LNCaP clone FGC (cell line): ENCODE measurements at regions not wholly inside any gene's neighbourhood (a gene's known extent, or its start where the extent isn't known, plus 50 kb on each side); places are given as distances from the start of the nearest gene placed in this dataset.

Experiments
- DNase-seq: peaks from one replicate; pipeline ENCODE4 v3.0.0-alpha.2; 2011; ENCODE audit warnings: low read depth
- H3K4me3 ChIP-seq: 2 replicates; pipeline ENCODE4 v1.5.1; 2011; ENCODE audit warnings: mild to moderate bottlenecking, low read depth, low read length, control low read depth
- TF ChIP-seq, protein P1 (sequence below): IDR thresholded peaks from 2 replicates; pipeline ENCODE4 v1.5.1; 2012; ENCODE audit warnings: mild to moderate bottlenecking; ENCODE audit not compliant: control insufficient read depth, insufficient read depth; ENCODE audit errors: extremely low read depth

DNA sequence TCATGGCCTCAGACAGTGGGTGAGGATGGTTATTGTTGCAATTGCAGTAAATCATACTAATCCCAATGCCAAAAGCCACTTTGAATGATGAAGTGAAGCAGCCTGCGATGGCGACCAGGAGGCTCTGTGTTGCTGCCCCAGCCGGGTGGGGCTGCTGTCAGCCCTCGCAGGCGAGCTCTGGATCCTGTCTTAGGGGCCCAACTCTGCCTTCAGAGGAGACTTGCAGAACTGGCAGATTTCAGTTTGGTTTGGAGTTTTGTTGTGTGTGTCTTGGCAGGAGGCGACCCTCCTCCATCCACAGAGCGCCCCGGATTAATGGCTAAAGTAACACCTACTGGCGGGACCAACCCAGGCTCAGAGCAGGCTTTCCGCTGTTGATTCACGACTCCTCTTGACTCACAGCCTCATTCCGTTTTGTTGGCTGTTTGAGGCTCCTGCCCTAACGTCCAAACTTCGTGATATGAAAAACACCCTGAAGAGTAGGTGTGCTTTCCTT lies 67.9 kb upstream of the BMPER start:
- TF ChIP-seq, protein P1, sequence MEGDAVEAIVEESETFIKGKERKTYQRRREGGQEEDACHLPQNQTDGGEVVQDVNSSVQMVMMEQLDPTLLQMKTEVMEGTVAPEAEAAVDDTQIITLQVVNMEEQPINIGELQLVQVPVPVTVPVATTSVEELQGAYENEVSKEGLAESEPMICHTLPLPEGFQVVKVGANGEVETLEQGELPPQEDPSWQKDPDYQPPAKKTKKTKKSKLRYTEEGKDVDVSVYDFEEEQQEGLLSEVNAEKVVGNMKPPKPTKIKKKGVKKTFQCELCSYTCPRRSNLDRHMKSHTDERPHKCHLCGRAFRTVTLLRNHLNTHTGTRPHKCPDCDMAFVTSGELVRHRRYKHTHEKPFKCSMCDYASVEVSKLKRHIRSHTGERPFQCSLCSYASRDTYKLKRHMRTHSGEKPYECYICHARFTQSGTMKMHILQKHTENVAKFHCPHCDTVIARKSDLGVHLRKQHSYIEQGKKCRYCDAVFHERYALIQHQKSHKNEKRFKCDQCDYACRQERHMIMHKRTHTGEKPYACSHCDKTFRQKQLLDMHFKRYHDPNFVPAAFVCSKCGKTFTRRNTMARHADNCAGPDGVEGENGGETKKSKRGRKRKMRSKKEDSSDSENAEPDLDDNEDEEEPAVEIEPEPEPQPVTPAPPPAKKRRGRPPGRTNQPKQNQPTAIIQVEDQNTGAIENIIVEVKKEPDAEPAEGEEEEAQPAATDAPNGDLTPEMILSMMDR: no peak
- DNase-seq: no peak
- H3K4me3 ChIP-seq: no peak overlapping the region

DNA sequence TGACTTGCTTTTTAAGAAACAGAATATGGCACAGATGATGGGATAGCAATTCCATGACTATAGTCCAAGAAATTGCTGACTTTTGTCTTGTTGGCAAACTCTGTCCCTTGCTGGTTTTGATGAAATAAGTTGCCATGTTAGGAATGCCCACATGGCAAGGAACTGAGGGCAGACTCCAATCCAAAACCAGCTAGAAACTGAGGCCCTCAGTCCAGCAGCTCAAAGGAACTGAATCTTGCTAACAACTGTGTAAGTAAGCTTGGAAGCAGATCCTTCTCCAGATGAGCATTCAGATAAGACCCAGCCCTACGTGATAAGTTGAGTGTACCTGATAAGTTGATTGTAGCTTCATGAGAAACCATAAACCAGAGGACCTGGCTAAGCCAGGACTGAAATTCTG lies 64.3 kb upstream of the BMPER start:
- no peak for DNase-seq
- TF ChIP-seq, protein P1: no peak

DNA sequence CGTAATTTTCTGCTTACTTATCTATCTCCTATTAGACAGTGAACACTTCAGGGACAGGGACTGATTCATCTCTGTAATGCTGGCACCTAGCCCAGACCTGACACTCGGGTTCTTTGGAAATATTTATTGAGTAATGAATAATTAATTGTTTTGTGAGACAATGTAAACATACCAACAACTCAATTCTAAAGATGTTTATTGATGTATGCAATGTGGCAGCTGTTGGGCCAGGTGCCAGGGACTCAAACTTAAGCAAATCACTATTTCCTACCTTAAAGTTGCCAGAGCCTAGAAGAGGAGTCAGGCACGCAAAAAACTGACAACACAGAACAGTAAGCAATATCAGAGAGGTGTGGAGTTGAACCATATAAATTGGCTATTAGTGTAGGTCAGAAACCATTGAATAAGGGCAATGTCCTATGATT lies 63.6 kb upstream of the BMPER start:
- H3K4me3 ChIP-seq: no peak overlapping the region
- no peak for DNase-seq
- TF ChIP-seq, protein P1: no peak

More for the DNA sequence above, 64.3 kb upstream of the BMPER start:
- no peak overlapping the region for H3K4me3 ChIP-seq

DNA sequence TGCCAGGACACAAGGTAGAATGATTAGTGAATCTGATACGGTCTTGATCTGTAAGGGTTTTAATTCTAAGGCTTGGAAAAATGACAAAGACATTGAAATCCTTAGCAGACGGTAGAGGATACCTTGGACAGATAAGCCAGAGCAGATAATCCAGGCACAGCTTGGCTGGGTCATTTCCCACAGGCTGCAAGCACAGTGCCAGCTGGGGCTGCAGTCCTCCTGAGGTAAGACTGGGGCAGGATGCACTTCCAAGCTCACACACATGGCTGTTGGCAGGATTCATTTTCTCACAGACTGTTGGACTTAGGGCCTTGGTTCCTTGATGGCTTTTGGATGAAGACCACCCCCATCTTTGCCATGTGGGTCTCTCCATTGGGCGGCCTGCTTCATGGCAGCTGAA lies 63.2 kb upstream of the BMPER start:
- DNase-seq: no peak

DNA sequence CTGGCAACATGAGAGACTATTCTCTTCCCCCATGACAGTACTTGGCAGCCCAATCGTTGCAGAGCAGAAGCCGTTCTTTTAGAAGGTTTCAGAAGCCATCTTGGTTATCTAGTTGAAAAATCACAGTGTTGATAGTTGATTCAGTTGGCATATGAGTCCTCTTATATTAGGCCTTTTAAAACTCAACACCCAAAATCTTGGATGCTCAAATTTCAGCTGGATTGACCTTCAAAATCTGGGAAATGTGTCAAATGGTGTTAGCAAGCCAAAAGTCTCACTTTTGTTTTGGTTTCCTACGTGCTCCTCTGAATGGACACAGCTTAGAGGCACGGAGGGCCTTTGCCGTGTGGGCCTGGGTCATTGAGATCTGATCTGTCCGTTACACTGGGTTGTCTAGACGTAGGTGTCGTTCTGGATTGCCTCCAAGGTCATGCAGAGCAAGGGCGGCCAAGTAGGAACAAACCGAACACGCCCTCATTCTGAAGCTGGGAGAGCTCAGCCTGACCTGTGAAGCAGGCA lies 59.3 kb upstream of the BMPER start:
- DNase-seq: no peak
- H3K4me3 ChIP-seq: no peak overlapping the region
- TF ChIP-seq, protein P1: no peak

More for the DNA sequence above, 63.2 kb upstream of the BMPER start:
- H3K4me3 ChIP-seq: no peak overlapping the region
- TF ChIP-seq, protein P1: no peak

DNA sequence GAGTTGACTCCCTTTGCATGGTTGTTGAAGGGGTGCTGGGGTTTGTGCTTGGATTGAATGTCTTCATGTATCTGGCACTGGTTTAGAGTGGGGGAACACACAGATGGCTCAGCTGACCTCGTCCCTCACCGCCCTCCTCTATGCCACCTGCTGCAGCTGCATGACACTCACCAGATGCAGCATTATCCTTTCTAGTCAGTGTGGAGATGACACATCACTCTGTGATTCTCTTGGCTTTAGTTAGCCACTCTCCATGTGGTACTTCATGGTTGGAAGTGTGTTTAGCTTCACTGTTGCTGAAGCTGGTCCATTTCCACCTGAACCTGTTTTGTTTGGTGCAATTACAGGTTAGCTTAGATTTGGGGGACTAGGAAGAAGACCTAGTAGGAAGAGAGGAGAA lies 56.3 kb upstream of the BMPER start:
- no peak for DNase-seq
- no peak overlapping the region for H3K4me3 ChIP-seq
- TF ChIP-seq, protein P1: no peak

DNA sequence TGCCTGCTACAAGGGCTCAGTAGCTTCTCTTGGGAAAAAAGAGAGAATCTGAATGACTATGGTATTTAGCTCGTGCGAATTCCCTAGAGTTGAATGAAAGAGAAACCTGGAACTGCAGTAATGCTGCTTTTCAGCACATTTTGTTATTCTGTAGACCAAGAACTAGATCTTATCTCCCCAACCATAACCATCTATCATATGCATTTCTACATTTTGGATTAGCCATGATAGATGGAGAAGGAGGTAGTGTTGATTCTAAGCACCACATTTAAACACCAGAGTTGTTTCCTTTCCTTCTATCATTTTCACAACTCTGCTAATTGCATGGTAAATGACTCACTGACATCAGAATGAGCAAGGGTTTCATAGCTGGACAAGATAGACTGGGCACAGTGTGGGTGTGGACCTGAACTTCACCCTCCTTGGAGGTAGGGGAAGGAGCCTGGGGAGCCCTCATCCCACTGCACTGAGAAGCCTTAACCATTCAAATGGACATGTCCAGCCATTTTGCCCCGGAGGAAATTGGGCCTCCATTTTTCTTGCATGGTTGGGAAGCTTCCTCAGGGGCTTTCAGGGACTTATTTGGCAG lies 55.3 kb upstream of the BMPER start:
- TF ChIP-seq, protein P1: no peak

More for the DNA sequence above, 55.3 kb upstream of the BMPER start:
- DNase-seq: no peak
- no peak overlapping the region for H3K4me3 ChIP-seq
